IMR-90 (cell line): ENCODE measurements at regions not wholly inside any gene's neighbourhood (a gene's known extent, or its start where the extent isn't known, plus 50 kb on each side); places are given as distances from the start of the nearest gene placed in this dataset.

Experiments used
- ATAC-seq: fragments of 200-7000 bp; cut with Tn5 transposase; 2 replicates; pipeline ENCODE4 v1.9.1; 2020; ENCODE audit warnings: low read depth, mild to moderate bottlenecking, moderate library complexity
- BruUV-seq: library from RNA; stranded (reverse); fragments of 400-500 nt; replicated peaks from 2 replicates; lab custom pipeline; 2021; lab: Mats Ljungman, UMichigan
- CTCF ChIA-PET: fragments of 300-600 bp; formaldehyde crosslinking; extraction: SDS; loops from one replicate; lab custom pipeline; 2021; ENCODE audit warnings: antibody characterized with exemption; lab: Yijun Ruan, JAX
- POLR2A ChIA-PET: fragments of 300-600 bp; sonication (Branson Sonifier 250); formaldehyde crosslinking; loops from one replicate; lab custom pipeline; 2022; ENCODE audit warnings: antibody characterized with exemption; ENCODE audit not compliant: unreplicated experiment; lab: Charles Lee
- DNase-seq: peaks from one replicate; pipeline ENCODE4 v3.0.0; 2013
- H2AFZ ChIP-seq: replicated peaks from 2 replicates; pipeline ENCODE3; 2013; ENCODE audit warnings: low read length, mild to moderate bottlenecking; ENCODE audit not compliant: poor library complexity
- H2AK5ac ChIP-seq: 2 replicates; pipeline ENCODE4 v1.6.1; 2013; ENCODE audit warnings: low read depth, low read length, inconsistent platforms
- H2AK9ac ChIP-seq: replicated peaks from 2 replicates; pipeline ENCODE3; 2013; ENCODE audit warnings: mild to moderate bottlenecking, low read depth, low read length, moderate library complexity; ENCODE audit not compliant: poor library complexity
- H2BK120ac ChIP-seq: 2 replicates; pipeline ENCODE4 v1.6.1; 2013; ENCODE audit warnings: low read depth, low read length, inconsistent platforms
- H2BK15ac ChIP-seq: 3 replicates; pipeline ENCODE4 v1.6.1; 2013; ENCODE audit warnings: low read depth, low read length, inconsistent platforms
- H2BK20ac ChIP-seq: 2 replicates; pipeline ENCODE4 v1.6.1; 2013; ENCODE audit warnings: low read depth, mild to moderate bottlenecking, inconsistent platforms, low read length, moderate library complexity
- H2BK5ac ChIP-seq: 2 replicates; pipeline ENCODE4 v1.6.1; 2013; ENCODE audit warnings: mild to moderate bottlenecking, low read depth, low read length, inconsistent platforms; ENCODE audit not compliant: poor library complexity, severe bottlenecking
- H3K14ac ChIP-seq: replicated peaks from 2 replicates; pipeline ENCODE4 v1.6.1; 2013; ENCODE audit warnings: low read depth, low read length, inconsistent platforms
- H3K18ac ChIP-seq: 2 replicates; pipeline ENCODE4 v1.6.1; 2013; ENCODE audit warnings: low read depth, low read length, control low read depth
- H3K23ac ChIP-seq: 2 replicates; pipeline ENCODE4 v1.6.1; 2013; ENCODE audit warnings: low read depth, low read length, inconsistent platforms
- H3K27ac ChIP-seq: 2 replicates; pipeline ENCODE4 v1.5.1; 2013; ENCODE audit warnings: mild to moderate bottlenecking, control low read depth, low read length; ENCODE audit not compliant: insufficient read depth
- H3K27me3 ChIP-seq: 2 replicates; pipeline ENCODE4 v1.6.1; 2013; ENCODE audit warnings: low read length; ENCODE audit not compliant: control insufficient read depth, insufficient read depth
- H3K36me3 ChIP-seq: 2 replicates; pipeline ENCODE4 v1.6.1; 2013; ENCODE audit warnings: low read length, mixed read lengths; ENCODE audit not compliant: control insufficient read depth, insufficient read depth
- H3K4ac ChIP-seq: 2 replicates; pipeline ENCODE4 v1.6.1; 2013; ENCODE audit warnings: low read depth, low read length, inconsistent platforms
- H3K4me1 ChIP-seq: 2 replicates; pipeline ENCODE4 v1.6.1; 2013; ENCODE audit warnings: low read length, mixed read lengths; ENCODE audit not compliant: control insufficient read depth, insufficient read depth
- H3K4me2 ChIP-seq: 2 replicates; pipeline ENCODE4 v1.6.1; 2013; ENCODE audit warnings: low read depth, mild to moderate bottlenecking, control low read depth, low read length, moderate library complexity
- H3K4me3 ChIP-seq: 2 replicates; pipeline ENCODE4 v1.5.1; 2013; ENCODE audit warnings: low read depth, mild to moderate bottlenecking, control low read depth, low read length, moderate library complexity; ENCODE audit not compliant: insufficient read depth
- H3K56ac ChIP-seq: 2 replicates; pipeline ENCODE4 v1.6.1; 2013; ENCODE audit warnings: low read length, inconsistent platforms; ENCODE audit not compliant: insufficient read depth; ENCODE audit errors: extremely low read depth
- H3K79me1 ChIP-seq, 2 experiments: 2 replicates each; pipeline ENCODE4 v1.6.1; 2013; ENCODE audit warnings: low read length in 2 of 2, inconsistent platforms in 1 of 2, low read depth in 1 of 2
- H3K9ac ChIP-seq: 2 replicates; pipeline ENCODE4 v1.6.1; 2013; ENCODE audit warnings: low read depth, low read length, control low read depth
- H3K9me1 ChIP-seq: 2 replicates; pipeline ENCODE4 v1.6.1; 2013; ENCODE audit warnings: low read length, inconsistent platforms; ENCODE audit not compliant: insufficient read depth
- H3K9me3 ChIP-seq: 2 replicates; pipeline ENCODE4 v1.6.1; 2013; ENCODE audit warnings: low read length; ENCODE audit not compliant: control insufficient read depth, insufficient read depth
- H4K20me1 ChIP-seq: 2 replicates; pipeline ENCODE4 v1.6.1; 2013; ENCODE audit warnings: low read length, inconsistent platforms; ENCODE audit not compliant: insufficient read depth
- H4K5ac ChIP-seq: 2 replicates; pipeline ENCODE4 v1.6.1; 2013; ENCODE audit warnings: mild to moderate bottlenecking, low read depth, low read length, control low read depth
- H4K8ac ChIP-seq, 2 experiments: 2 replicates each; pipeline ENCODE4 v1.6.1; 2013; ENCODE audit warnings: low read depth in 2 of 2, low read length in 2 of 2, control low read depth in 1 of 2, inconsistent platforms in 1 of 2
- H4K91ac ChIP-seq: 2 replicates; pipeline ENCODE4 v1.6.1; 2013; ENCODE audit warnings: low read depth, low read length, inconsistent platforms; ENCODE audit not compliant: insufficient read depth
- RFX5 ChIP-seq: IDR thresholded peaks from 2 replicates; pipeline ENCODE4 v1.8.0; 2012; ENCODE audit warnings: low read depth, mild to moderate bottlenecking, low read length, moderate library complexity
- WGBS, 2 experiments: methylation state at CpG; one replicate each; pipeline versions ENCODE4 v1.1.5 to v1.1.7; 2013; ENCODE audit warnings: missing lambda C conversion rate in 2 of 2; ENCODE audit not compliant: insufficient read length in 1 of 2; ENCODE audit errors: extremely low coverage in 2 of 2; 5-methylcytosine and 5-hydroxymethylcytosine counted together
- dilution Hi-C: fragments of 300-500 bp; cut with HindIII; formaldehyde crosslinking; loops from one replicate; pipeline ENCODE4 v1.14.3; 2018; ENCODE audit warnings: low sequenced_read_pairs; ENCODE audit not compliant: unreplicated experiment
- in situ Hi-C: fragments of 300-500 bp; cut with MboI; formaldehyde crosslinking; loops from 3 replicates; pipeline ENCODE4 v1.14.3; 2019; ENCODE audit warnings: low sequenced_read_pairs, inconsistent platforms, mixed read lengths
- intact Hi-C: fragments of 100-400 bp; cut with micrococcal nuclease; formaldehyde crosslinking; loops from 2 replicates; pipeline ENCODE4 v1.10.0; 2022
- TF ChIP-seq, protein P1 (sequence below): fragments of 150-350 bp; IDR thresholded peaks from 2 replicates; pipeline ENCODE4 v1.6.1; 2017; ENCODE audit warnings: mild to moderate bottlenecking, antibody characterized with exemption, low read length, low read depth

GRCh38 chr6:894274-894673 is 201.3 kb upstream of the EXOC2 start:
- Histone ChIP-seq H2BK20ac (no peak overlapping the region), H2AFZ (no peak overlapping the region), H3K9me1 (no peaks in the 10 kb centered on the region), H3K18ac (no peak overlapping the region), H3K79me1 (no peaks in the 10 kb centered on the region), H3K14ac (no peak overlapping the region), H3K9ac (no peak overlapping the region), H4K91ac (no peak overlapping the region), H4K8ac (no peak overlapping the region), H3K9me3 (no peaks in the 10 kb centered on the region), H4K20me1 (no peaks in the 10 kb centered on the region; the same call in 1 of the 2 replicates), H3K36me3 (no peaks in the 10 kb centered on the region), H3K27ac (no peak overlapping the region), H2BK5ac (no peak overlapping the region), H3K4me2 (no peak overlapping the region), H3K56ac (no peak overlapping the region), H2BK120ac (no peak overlapping the region), H3K4ac (no peak overlapping the region), H3K4me1 (no peaks in the 10 kb centered on the region; the same call in 1 of the 2 replicates), H2AK5ac (no peak overlapping the region), H3K23ac (no peak overlapping the region), H2AK9ac (no peak overlapping the region), H3K27me3 (peaks cover 14% of the 10 kb centered on the region), H4K5ac (no peak overlapping the region), H2BK15ac (no peak overlapping the region), H3K4me3 (no peak overlapping the region)
- ATAC-seq (no peak), DNase-seq (no peak)
- intact Hi-C loops = loop anchor here (5.0 kb wide), 1 partner anchor 688 kb away; no protein-coding TSS in a partner anchor
- BruUV-seq = no TSS peak
- POLR2A ChIA-PET = no interaction called here
- in situ Hi-C loops = no loop called here
- dilution Hi-C loops = no loop called here
- TF ChIP-seq, protein P1, sequence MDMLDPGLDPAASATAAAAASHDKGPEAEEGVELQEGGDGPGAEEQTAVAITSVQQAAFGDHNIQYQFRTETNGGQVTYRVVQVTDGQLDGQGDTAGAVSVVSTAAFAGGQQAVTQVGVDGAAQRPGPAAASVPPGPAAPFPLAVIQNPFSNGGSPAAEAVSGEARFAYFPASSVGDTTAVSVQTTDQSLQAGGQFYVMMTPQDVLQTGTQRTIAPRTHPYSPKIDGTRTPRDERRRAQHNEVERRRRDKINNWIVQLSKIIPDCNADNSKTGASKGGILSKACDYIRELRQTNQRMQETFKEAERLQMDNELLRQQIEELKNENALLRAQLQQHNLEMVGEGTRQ = no peak
- no peak for TF ChIP-seq RFX5
- CTCF ChIA-PET = no interaction called here
- WGBS, 2 experiments = 88% methylated on average over 5 of the region's 6 CpGs; no CpG with 5 or more reads in 1 of the 2 experiments
